HEK293 (cell line): ENCODE measurements at regions not wholly inside any gene's neighbourhood (a gene's known extent, or its start where the extent isn't known, plus 50 kb on each side); places are given as distances from the start of the nearest gene placed in this dataset.
A peak's percentile ranks its signal among the peaks of the same experiment; 100 is the strongest.

Experiments
- CTCF ChIA-PET: fragments of 350-600 bp; formaldehyde crosslinking; extraction: SDS; loops from one replicate; lab custom pipeline; 2021; ENCODE audit warnings: antibody characterized with exemption; lab: Yijun Ruan, JAX
- POLR2A ChIA-PET: fragments of 300-600 bp; formaldehyde crosslinking; extraction: SDS; loops from one replicate; lab custom pipeline; 2020; ENCODE audit warnings: antibody characterized with exemption, inconsistent platforms; lab: Yijun Ruan, JAX
- H3K27ac ChIP-seq: fragments of 200-500 bp; sonication (Bioruptor generic); 2 replicates; pipeline ENCODE4 v1.5.1; 2014; ENCODE audit warnings: low read depth, low read length, control low read depth, inconsistent platforms; ENCODE audit errors: extremely low read depth
- H3K36me3 ChIP-seq, 2 experiments: fragments of 200-500 bp in 1 of 2; sonication (Bioruptor generic) in 1 of 2; 1 replicate in 1 of 2; 2 replicates in 1 of 2; pipeline ENCODE4 v1.5.1; 2014 to 2017; ENCODE audit warnings: inconsistent platforms in 2 of 2, low read length in 2 of 2; ENCODE audit not compliant: control insufficient read depth in 2 of 2, insufficient read depth in 1 of 2
- H3K4me1 ChIP-seq: fragments of 200-500 bp; sonication (Bioruptor generic); 2 replicates; pipeline ENCODE4 v1.5.1; 2014; ENCODE audit warnings: mild to moderate bottlenecking, low read length, inconsistent platforms; ENCODE audit not compliant: control insufficient read depth, insufficient read depth
- H3K4me3 ChIP-seq: 2 replicates; pipeline ENCODE4 v1.5.1; 2011; ENCODE audit warnings: low read depth, mild to moderate bottlenecking, control low read depth, low read length, moderate library complexity
- H3K9me3 ChIP-seq: fragments of 200-500 bp; sonication (Bioruptor generic); 2 replicates; pipeline ENCODE4 v1.5.1; 2014; ENCODE audit warnings: low read depth, low read length, inconsistent platforms; ENCODE audit not compliant: control insufficient read depth, insufficient read depth
- GLIS1 ChIP-seq: fragments of 450-650 bp; formaldehyde crosslinking; IDR thresholded peaks from 2 replicates; pipeline ENCODE4 v1.5.1; 2016; ENCODE audit warnings: missing biosample characterization, missing genetic modification characterization
- KLF1 ChIP-seq: fragments of 450-650 bp; formaldehyde crosslinking; IDR thresholded peaks from 2 replicates; pipeline ENCODE4 v1.5.1; 2016; ENCODE audit warnings: missing biosample characterization, missing genetic modification characterization
- PRDM1 ChIP-seq: fragments of 450-650 bp; formaldehyde crosslinking; IDR thresholded peaks from 2 replicates; pipeline ENCODE4; 2016; ENCODE audit warnings: missing biosample characterization, missing genetic modification characterization
- SALL2 ChIP-seq: fragments of 450-650 bp; formaldehyde crosslinking; IDR thresholded peaks from 2 replicates; pipeline ENCODE4 v1.5.0; 2017; ENCODE audit warnings: missing biosample characterization, mild to moderate bottlenecking, missing genetic modification characterization, borderline replicate concordance
- SCRT2 ChIP-seq: fragments of 450-650 bp; formaldehyde crosslinking; IDR thresholded peaks from 2 replicates; pipeline ENCODE4 v1.5.1; 2016; ENCODE audit warnings: missing biosample characterization, missing genetic modification characterization
- ZBTB48 ChIP-seq: fragments of 450-650 bp; formaldehyde crosslinking; IDR thresholded peaks from 2 replicates; pipeline ENCODE4 v1.5.1; 2016; ENCODE audit warnings: missing biosample characterization, missing genetic modification characterization
- ZFP41 ChIP-seq: fragments of 450-650 bp; formaldehyde crosslinking; IDR thresholded peaks from 2 replicates; pipeline ENCODE4 v1.5.1; 2016; ENCODE audit warnings: missing biosample characterization, missing genetic modification characterization, borderline replicate concordance
- ZNF10 ChIP-seq: fragments of 450-650 bp; formaldehyde crosslinking; IDR thresholded peaks from 2 replicates; pipeline ENCODE4 v1.5.1; 2017; ENCODE audit warnings: missing biosample characterization, missing genetic modification characterization
- ZNF114 ChIP-seq: fragments of 450-650 bp; formaldehyde crosslinking; IDR thresholded peaks from 2 replicates; pipeline ENCODE4 v1.5.0; 2017; ENCODE audit warnings: missing biosample characterization, missing genetic modification characterization
- ZNF24 ChIP-seq: fragments of 450-650 bp; formaldehyde crosslinking; IDR thresholded peaks from 2 replicates; pipeline ENCODE4 v1.5.1; 2016; ENCODE audit warnings: missing biosample characterization, missing genetic modification characterization
- ZNF350 ChIP-seq: fragments of 450-650 bp; formaldehyde crosslinking; IDR thresholded peaks from 2 replicates; pipeline ENCODE4 v1.5.0; 2017; ENCODE audit warnings: missing biosample characterization, mild to moderate bottlenecking, missing genetic modification characterization
- ZNF366 ChIP-seq: fragments of 450-650 bp; formaldehyde crosslinking; conservative IDR thresholded peaks from 2 replicates; pipeline ENCODE4 v1.5.1; 2016; ENCODE audit warnings: missing biosample characterization, missing genetic modification characterization
- ZNF394 ChIP-seq: fragments of 450-650 bp; formaldehyde crosslinking; IDR thresholded peaks from 2 replicates; pipeline ENCODE4 v1.5.1; 2016; ENCODE audit warnings: missing biosample characterization, missing genetic modification characterization, mild to moderate bottlenecking, moderate library complexity, borderline replicate concordance
- ZNF423 ChIP-seq: fragments of 450-650 bp; formaldehyde crosslinking; IDR thresholded peaks from 2 replicates; pipeline ENCODE4 v1.5.1; 2016; ENCODE audit warnings: missing biosample characterization, missing genetic modification characterization
- ZNF433 ChIP-seq: fragments of 450-650 bp; formaldehyde crosslinking; IDR thresholded peaks from 2 replicates; pipeline ENCODE4 v1.5.1; 2016; ENCODE audit warnings: missing biosample characterization, missing genetic modification characterization, low read depth
- ZNF548 ChIP-seq: fragments of 450-650 bp; formaldehyde crosslinking; IDR thresholded peaks from 2 replicates; pipeline ENCODE4 v1.5.1; 2016; ENCODE audit warnings: missing biosample characterization, missing genetic modification characterization
- ZNF561 ChIP-seq: fragments of 450-650 bp; IDR thresholded peaks from 2 replicates; pipeline ENCODE4 v1.5.1; 2018; ENCODE audit warnings: missing biosample characterization, missing genetic modification characterization, borderline replicate concordance
- ZNF621 ChIP-seq: fragments of 450-650 bp; formaldehyde crosslinking; IDR thresholded peaks from 2 replicates; pipeline ENCODE4 v1.5.1; 2017; ENCODE audit warnings: missing biosample characterization, missing genetic modification characterization
- ZNF654 ChIP-seq: fragments of 450-650 bp; formaldehyde crosslinking; IDR thresholded peaks from 2 replicates; pipeline ENCODE4 v1.5.1; 2016; ENCODE audit warnings: low read depth, missing biosample characterization, missing genetic modification characterization
- ZNF785 ChIP-seq: fragments of 450-650 bp; formaldehyde crosslinking; IDR thresholded peaks from 2 replicates; pipeline ENCODE4 v1.5.1; 2016; ENCODE audit warnings: missing biosample characterization, missing genetic modification characterization
- ZNF791 ChIP-seq: fragments of 450-650 bp; formaldehyde crosslinking; IDR thresholded peaks from 2 replicates; pipeline ENCODE4 v1.5.1; 2016; ENCODE audit warnings: missing biosample characterization, missing genetic modification characterization
- ZNF830 ChIP-seq: fragments of 450-650 bp; IDR thresholded peaks from 2 replicates; pipeline ENCODE4 v1.5.0; 2018; ENCODE audit warnings: missing biosample characterization, missing genetic modification characterization, low read depth, mild to moderate bottlenecking, moderate library complexity
- TF ChIP-seq, protein P1 (sequence below): fragments of 450-650 bp; formaldehyde crosslinking; IDR thresholded peaks from 2 replicates; pipeline ENCODE4 v1.5.1; 2017; ENCODE audit warnings: missing biosample characterization, missing genetic modification characterization
- TF ChIP-seq, protein P2 (sequence below): fragments of 450-650 bp; formaldehyde crosslinking; IDR thresholded peaks from 2 replicates; pipeline ENCODE4; 2016; ENCODE audit warnings: missing biosample characterization, missing genetic modification characterization
- TF ChIP-seq, protein P3 (sequence below): fragments of 450-650 bp; formaldehyde crosslinking; IDR thresholded peaks from 2 replicates; pipeline ENCODE4 v1.5.1; 2016; ENCODE audit warnings: missing biosample characterization, missing genetic modification characterization, borderline replicate concordance

DNA sequence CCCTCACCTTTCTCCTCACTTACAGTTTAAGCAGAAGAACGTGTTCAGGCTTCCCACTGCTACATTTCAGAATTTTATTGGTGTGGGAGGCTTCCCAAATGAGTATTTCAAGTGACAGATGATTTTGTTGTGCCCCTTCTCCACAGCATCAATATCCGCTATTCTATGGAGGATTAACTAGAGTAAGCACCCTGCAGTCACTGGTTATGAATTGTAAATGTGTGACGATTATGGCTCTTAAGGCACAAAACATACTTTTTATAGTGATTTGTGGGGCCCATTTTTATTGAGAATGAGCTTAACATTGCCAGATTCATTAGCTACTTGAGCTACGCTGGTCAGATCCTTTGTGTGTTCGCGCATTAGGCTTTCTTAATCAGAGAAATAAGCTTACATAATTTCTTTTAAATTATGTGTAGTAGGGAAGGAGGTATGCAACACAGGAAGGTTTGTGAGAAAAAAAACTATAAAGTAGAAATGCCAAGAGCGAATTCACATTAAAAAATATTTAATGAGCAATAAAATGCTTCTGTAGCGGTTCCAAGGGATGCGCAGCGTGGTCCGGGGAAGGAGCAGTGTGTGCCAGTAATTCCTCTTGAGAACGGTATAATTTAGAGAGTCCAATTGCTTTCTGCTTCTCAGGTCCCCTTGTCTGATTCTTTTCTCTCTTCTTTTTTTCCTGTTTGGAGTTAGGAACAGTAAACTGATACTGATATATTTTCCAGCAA lies 2380.4 kb downstream of the MAT2B start:
- ChIA-PET POLR2A (no interaction called here), CTCF (no interaction called here)
- no peak overlapping the region for H3K4me3 ChIP-seq
- TF ChIP-seq ZNF366 (tag by site-specific recombination) (no peak), ZNF24 (tag by site-specific recombination) (no peak), ZNF654 (tag by site-specific recombination) (no peak)
- TF ChIP-seq, protein P1, sequence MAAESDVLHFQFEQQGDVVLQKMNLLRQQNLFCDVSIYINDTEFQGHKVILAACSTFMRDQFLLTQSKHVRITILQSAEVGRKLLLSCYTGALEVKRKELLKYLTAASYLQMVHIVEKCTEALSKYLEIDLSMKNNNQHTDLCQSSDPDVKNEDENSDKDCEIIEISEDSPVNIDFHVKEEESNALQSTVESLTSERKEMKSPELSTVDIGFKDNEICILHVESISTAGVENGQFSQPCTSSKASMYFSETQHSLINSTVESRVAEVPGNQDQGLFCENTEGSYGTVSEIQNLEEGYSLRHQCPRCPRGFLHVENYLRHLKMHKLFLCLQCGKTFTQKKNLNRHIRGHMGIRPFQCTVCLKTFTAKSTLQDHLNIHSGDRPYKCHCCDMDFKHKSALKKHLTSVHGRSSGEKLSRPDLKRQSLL: no peak
- TF ChIP-seq, all 188 proteins: peak for 0
- Histone ChIP-seq H3K27ac (no peak overlapping the region), H3K4me1 (no peaks in the 10 kb centered on the region), H3K36me3 (no peaks in the 10 kb centered on the region), H3K9me3 (no peaks in the 10 kb centered on the region)

DNA sequence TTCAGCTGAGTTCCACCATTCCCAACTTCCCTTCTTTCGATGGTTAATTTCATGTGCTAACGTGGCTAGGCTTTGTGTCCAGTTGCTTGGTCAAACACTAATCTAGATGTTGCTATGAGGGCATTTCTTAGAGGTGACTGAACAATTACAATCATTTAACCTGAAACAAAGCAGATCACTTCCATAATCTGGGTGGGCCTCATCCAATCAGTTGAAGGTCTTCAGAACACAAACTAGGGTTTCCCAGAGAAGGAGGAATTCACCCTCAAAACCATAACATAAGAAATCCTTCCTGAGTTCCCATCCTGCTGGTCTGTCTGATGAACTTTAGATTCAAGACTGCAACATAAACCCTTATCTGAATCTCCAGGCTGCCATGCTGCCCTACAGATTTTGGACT lies 2381.7 kb downstream of the MAT2B start:
- TF ChIP-seq ZNF830 (tag by site-specific recombination): no peak
- TF ChIP-seq ZNF10 (tag by site-specific recombination): peak; percentile 69; the same call in 1 of the 2 replicates
- ChIA-PET POLR2A (no interaction called here), CTCF (no interaction called here)
- Histone ChIP-seq H3K4me1 (no peaks in the 10 kb centered on the region), H3K9me3 (no peaks in the 10 kb centered on the region), H3K36me3 (no peaks in the 10 kb centered on the region), H3K27ac (no peak overlapping the region), H3K4me3 (no peak overlapping the region)

DNA sequence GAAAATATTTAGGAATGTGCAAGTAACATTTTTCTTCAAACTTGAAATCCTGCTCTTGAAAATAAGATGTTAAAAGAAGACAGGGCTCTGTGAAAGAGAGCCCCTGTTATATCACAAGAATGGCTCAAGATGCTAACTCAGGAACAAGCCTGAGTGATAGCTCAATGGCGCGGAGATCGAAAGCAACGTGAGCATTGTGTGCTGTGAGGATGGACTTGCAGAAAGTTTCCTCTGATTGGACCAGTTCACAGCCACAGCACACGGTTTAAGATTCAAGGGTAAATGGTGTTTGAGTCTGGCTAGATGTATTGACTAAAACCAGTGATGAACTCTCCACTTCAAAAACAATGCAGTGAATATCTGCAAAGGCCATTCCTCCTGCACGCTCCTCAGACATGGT lies 2387.0 kb downstream of the MAT2B start:
- Histone ChIP-seq H3K4me3 (no peak overlapping the region), H3K27ac (no peak overlapping the region), H3K4me1 (no peaks in the 10 kb centered on the region), H3K9me3 (no peaks in the 10 kb centered on the region), H3K36me3 (no peaks in the 10 kb centered on the region)
- ChIA-PET CTCF (interaction anchor here (0.7 kb wide), 1 partner anchor 21 kb away, joined by 3 read pairs; no protein-coding TSS in a partner anchor), POLR2A (no interaction called here)
- no peak for TF ChIP-seq SALL2 (tag by site-specific recombination)
- no peak for TF ChIP-seq ZNF114 (tag by site-specific recombination)
- TF ChIP-seq ZNF621 (tag by site-specific recombination): no peak
- no peak for TF ChIP-seq ZNF394 (tag by site-specific recombination)
- no peak for TF ChIP-seq PRDM1
- TF ChIP-seq, protein P2, sequence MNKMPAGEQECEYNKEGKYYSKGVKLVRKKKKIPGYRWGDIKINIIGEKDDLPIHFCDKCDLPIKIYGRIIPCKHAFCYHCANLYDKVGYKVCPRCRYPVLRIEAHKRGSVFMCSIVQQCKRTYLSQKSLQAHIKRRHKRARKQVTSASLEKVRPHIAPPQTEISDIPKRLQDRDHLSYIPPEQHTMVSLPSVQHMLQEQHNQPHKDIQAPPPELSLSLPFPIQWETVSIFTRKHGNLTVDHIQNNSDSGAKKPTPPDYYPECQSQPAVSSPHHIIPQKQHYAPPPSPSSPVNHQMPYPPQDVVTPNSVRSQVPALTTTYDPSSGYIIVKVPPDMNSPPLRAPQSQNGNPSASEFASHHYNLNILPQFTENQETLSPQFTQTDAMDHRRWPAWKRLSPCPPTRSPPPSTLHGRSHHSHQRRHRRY: no peak
- TF ChIP-seq ZNF423: no peak
- no peak for TF ChIP-seq SCRT2 (tag by site-specific recombination)
- TF ChIP-seq ZNF350: no peak
- no peak for TF ChIP-seq ZBTB48 (tag by site-specific recombination)
- no peak for TF ChIP-seq GLIS1 (tag by site-specific recombination)
- no peak for TF ChIP-seq ZFP41 (tag by site-specific recombination)
- no peak for TF ChIP-seq ZNF548 (tag by site-specific recombination)
- no peak for TF ChIP-seq ZNF561 (tag by site-specific recombination)
- no peak for TF ChIP-seq ZNF791 (tag by site-specific recombination)
- no peak for TF ChIP-seq ZNF433 (tag by site-specific recombination)
- TF ChIP-seq KLF1 (tag by site-specific recombination): no peak
- no peak for TF ChIP-seq ZNF785
- TF ChIP-seq, protein P3, sequence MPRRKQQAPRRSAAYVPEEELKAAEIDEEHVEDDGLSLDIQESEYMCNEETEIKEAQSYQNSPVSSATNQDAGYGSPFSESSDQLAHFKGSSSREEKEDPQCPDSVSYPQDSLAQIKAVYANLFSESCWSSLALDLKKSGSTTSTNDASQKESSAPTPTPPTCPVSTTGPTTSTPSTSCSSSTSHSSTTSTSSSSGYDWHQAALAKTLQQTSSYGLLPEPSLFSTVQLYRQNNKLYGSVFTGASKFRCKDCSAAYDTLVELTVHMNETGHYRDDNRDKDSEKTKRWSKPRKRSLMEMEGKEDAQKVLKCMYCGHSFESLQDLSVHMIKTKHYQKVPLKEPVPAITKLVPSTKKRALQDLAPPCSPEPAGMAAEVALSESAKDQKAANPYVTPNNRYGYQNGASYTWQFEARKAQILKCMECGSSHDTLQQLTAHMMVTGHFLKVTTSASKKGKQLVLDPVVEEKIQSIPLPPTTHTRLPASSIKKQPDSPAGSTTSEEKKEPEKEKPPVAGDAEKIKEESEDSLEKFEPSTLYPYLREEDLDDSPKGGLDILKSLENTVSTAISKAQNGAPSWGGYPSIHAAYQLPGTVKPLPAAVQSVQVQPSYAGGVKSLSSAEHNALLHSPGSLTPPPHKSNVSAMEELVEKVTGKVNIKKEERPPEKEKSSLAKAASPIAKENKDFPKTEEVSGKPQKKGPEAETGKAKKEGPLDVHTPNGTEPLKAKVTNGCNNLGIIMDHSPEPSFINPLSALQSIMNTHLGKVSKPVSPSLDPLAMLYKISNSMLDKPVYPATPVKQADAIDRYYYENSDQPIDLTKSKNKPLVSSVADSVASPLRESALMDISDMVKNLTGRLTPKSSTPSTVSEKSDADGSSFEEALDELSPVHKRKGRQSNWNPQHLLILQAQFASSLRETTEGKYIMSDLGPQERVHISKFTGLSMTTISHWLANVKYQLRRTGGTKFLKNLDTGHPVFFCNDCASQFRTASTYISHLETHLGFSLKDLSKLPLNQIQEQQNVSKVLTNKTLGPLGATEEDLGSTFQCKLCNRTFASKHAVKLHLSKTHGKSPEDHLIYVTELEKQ: no peak
